Hematopoietic multipotent progenitor cell treated with erythropoietin and hydrocortisone succinate and interleukin-3 and kit ligand, for 17 days (in vitro differentiated cells): ENCODE measurements at regions not wholly inside any gene's neighbourhood (a gene's known extent, or its start where the extent isn't known, plus 50 kb on each side); places are given as distances from the start of the nearest gene placed in this dataset.

ENCODE experiments used
- DNase-seq: peaks from one replicate; pipeline ENCODE4 v3.0.0-alpha.2; 2015; ENCODE audit warnings: low spot score

DNA sequence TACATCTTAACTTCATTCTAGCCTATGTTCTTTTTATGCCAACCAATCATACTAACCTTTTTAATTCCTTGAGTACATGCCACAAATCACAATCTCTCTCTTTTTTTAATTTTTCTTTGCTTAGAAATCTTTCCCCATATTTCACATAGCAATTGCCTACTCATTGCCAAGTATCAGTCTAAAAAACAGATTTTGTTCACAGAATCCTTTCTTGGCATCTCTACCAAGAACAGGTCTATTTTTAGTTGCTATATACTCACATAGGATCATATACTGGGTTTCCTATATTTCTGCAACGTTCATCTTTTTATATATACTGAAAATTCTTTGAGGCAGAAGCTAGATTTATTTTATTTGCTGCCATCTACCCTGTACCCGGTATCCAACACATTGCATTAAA is 292.1 kb downstream of the GASK1B start:
- DNase-seq = no peak

DNA sequence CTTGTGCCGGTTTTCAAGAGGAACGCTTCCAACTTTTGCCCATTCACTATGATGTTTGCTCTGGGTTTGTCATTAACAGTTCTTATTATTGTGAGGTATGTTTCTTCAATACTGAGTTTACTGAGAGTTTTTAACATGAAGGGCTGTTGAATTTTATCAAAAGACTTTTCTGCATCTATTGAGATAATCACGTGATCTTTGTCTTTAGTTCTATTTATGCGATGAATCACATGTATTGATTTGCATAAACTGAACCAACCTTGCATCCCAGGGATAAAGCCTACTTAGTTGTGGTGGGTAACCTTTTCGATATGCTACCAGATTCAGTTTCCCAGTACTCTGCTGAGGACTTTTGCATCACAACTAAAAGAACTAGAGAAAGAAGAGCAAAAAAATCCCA is 318.0 kb downstream of the GASK1B start:
- DNase-seq = no peak

GRCh38 chr4:157840648-157841047 is 332.2 kb downstream of the GASK1B start:
- no peak for DNase-seq

- no peak for DNase-seq
These were observed 332.8 kb downstream of the GASK1B start for GRCh38 chr4:157840034-157840433.

DNA sequence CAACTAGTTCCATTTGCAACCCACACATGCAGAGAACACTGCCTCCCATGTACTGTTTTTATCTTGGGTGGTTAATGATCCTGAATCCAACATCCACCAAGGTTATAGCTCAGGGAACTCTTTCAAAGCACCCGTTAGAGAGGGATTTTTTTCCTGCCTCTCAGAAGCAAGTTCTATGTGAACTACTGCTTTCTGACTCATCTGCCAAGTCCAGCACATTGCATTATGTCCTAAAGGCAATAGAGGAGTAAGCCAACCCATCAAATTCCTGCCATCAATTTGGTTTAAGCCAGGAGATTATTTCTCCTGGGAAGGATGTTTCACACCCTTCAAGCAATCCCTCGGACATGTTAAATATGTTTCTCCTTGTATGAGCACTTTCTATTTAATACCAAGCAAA is 334.5 kb downstream of the GASK1B start:
- DNase-seq = no peak

- DNase-seq = no peak
These were observed 335.6 kb downstream of the GASK1B start for GRCh38 chr4:157837071-157837703.

DNA sequence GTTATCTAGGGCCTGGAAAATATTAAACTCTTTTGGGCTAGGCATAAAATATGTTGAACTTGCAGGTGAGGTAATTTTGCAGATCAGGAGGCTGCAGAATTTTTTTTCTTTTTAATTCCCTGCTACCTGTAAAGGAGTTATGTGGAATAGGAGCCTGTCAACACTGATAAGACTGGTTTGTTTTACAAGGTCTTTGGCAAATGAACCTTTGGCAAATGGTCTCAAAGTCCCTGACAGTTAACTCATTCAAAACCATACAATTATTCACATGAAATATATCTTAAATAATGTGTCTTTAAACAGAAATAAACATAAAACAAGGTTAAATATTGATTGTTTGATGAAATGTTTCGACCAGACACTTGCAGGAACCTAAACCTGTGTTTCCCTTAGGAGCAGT is 340.2 kb downstream of the GASK1B start:
- no peak for DNase-seq

GRCh38 chr4:157824021-157824420 is 348.8 kb downstream of the GASK1B start:
- DNase-seq = no peak

- DNase-seq = no peak
These were observed 351.0 kb downstream of the GASK1B start for GRCh38 chr4:157821814-157822213.

GRCh38 chr4:157819693-157820464 is 352.9 kb downstream of the GASK1B start:
- no peak for DNase-seq

DNA sequence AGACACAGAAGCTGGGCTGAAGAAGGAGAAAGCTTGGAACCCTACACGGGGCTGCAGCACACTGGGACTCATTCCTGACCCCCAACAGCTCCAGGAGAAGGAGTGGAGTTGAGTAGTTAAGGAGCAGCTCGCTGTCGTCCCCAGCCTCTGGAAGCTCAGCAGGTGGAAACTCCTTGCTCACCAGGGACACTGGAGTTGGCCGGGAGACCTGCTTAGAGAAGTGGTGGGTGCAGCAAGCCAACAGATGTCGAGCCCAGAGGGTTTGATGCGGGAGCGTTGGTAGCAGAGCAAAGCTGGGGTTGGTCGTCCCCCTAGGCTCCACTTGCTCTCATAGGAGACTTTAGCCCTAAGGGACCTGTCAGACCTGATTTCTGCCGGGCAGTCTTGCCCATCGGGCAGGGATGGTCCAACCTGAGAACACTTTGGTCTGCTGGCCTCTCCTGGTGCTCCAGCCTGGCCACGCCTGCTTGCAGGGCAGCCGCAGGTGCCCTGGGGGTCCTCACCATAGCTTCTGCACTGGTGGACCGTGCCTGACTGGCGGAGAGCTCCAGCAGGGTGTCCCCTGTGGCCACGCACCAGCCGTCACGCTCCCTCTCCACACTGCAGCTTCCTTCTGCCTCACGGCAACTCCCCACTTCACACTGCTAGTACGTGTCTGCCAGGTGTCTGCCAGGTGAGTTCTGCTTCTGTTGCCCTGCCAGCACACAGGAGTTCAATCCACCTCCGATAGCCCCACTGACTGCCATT is 353.7 kb downstream of the GASK1B start:
- DNase-seq = no peak

- no peak for DNase-seq
These were observed 362.6 kb downstream of the GASK1B start for GRCh38 chr4:157810137-157810774.

DNA sequence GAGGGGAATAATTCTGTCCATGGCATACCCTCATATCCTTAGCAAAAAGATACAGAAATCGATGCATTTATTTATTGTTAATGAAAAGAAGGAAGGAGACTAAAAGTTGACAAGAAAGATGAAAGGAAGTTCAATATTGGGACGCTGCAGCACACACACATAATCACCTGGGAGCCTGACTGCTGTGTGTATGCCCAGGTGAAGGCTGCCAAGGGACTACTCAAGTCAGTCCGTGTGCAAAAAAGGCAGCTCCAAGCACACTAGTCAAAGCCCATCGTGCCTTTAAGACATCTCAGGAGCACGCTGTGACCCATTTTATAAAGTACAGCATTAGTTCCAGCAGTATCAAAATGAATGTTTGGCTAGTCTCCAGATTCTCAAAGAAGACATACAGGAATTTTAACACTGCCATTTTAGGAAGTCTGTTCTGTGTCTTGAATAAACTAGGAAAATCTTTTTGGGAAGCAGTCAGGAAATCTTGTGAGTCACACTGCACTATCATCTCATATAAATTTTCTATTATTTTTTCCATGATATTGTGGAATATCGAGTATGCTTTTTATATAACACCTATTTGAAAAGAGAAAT is 363.9 kb downstream of the GASK1B start:
- DNase-seq = no peak

DNA sequence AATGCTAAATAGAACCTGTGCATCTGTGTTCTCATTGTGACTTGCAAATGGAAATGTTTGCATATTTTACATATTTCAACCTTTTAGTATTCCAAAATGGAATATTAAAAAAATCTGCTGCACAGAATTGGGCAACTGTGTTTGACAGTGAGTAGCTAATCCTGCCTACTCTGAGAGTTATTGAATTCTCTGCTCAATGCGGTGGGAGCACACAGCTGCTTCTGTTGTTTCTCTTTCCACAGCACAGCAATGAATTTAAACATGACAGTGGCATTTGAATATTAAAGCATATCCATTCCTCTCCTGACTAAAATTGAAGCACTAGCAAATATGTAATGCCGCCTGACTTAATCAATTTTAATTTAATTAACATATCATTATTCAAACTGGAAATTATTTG is 366.6 kb downstream of the GASK1B start:
- no peak for DNase-seq

- no peak for DNase-seq
These were observed 367.8 kb downstream of the GASK1B start for GRCh38 chr4:157804986-157805385.

GRCh38 chr4:157803845-157804521 is 368.8 kb downstream of the GASK1B start:
- no peak for DNase-seq

- no peak for DNase-seq
These were observed 369.4 kb downstream of the GASK1B start for GRCh38 chr4:157803421-157803820.

GRCh38 chr4:157795495-157795894 is 377.3 kb downstream of the GASK1B start:
- no peak for DNase-seq

- no peak for DNase-seq
These were observed 380.1 kb downstream of the GASK1B start for GRCh38 chr4:157792716-157793115.

GRCh38 chr4:157791236-157791635 is 381.6 kb downstream of the GASK1B start:
- no peak for DNase-seq

DNA sequence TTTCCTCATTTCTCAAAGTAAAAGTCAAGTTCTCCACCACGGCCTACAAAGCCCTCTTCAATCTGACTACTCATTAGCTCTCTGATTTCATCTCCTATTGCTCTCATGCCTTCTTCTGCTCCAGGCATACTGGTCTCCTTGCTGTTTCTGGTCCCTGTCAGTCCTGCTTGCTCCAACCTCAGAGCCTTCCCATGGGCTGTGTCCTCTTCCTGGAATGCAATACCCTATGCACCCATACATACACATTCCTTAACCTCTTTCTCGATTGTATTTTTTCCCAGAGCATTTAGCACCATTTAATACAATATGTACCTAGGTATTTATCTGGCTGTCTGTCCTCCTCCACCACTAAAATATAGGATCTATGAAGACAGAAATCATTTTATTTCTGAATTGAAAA is 385.2 kb downstream of the GASK1B start:
- no peak for DNase-seq

DNA sequence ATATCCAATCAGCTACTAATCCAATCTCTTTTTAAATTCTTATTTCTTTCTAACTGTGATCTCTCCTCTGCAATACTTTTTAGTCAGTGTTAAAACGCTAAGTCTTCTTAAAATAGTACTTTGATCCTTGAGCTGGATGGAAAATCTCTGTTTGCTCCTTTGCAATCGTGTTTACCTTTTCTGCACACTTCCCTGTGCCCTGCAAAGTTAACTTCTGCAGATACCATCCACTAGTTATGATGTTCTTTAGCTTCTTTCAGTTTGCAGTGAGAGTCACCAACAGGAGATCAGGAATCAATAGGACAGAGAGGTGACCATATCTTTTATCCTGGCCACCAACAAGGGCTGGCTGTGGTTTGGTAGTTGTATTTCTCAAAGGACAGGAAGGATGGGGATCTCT is 391.5 kb downstream of the GASK1B start:
- DNase-seq = no peak
